Kidney glomerular epithelial cell (primary cell): ENCODE measurements at regions not wholly inside any gene's neighbourhood (a gene's known extent, or its start where the extent isn't known, plus 50 kb on each side); places are given as distances from the start of the nearest gene placed in this dataset.
A peak's percentile ranks its signal among the peaks of the same experiment; 100 is the strongest.
"Not testable (repeated sequence)": the region's sequence is repeated elsewhere in the genome, so short reads cannot be mapped to it uniquely, and the experiment has no call there.

Source experiments
- DNase-seq: peaks from one replicate; lab custom pipeline; 2025; lab: John Stamatoyannopoulos, UW

GRCh38 chr11:24386546-24387397 lies 110.1 kb upstream of the LUZP2 start:
- peak; percentile 30 for DNase-seq

GRCh38 chr11:24389575-24389974 lies 107.3 kb upstream of the LUZP2 start:
- no peak for DNase-seq

- DNase-seq: no peak
These were observed 106.8 kb upstream of the LUZP2 start for GRCh38 chr11:24390016-24390415.

GRCh38 chr11:24390762-24391161 lies 106.1 kb upstream of the LUZP2 start:
- no peak for DNase-seq

DNA sequence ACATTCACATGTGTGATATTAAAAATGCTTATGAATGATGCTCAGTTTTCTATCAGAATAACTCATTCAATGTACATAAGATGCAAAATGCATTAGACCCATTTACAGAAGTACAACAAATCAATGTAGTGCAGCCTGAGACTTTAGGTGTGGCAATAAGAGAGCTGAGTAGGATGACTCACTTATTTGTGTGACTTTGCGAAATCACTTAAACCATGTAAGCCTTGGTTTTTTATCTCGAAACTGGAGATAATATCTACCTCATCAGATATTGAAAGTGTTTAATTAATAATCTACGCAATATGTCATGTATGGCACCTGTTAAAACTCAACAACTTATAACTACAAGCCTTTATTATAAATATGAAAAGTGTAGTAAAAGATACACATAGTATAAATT lies 105.7 kb upstream of the LUZP2 start:
- no peak for DNase-seq

- no peak for DNase-seq
These were observed 96.7 kb upstream of the LUZP2 start for GRCh38 chr11:24400059-24400665.

GRCh38 chr11:24406389-24406788 lies 90.5 kb upstream of the LUZP2 start:
- no peak for DNase-seq

GRCh38 chr11:24406980-24407379 lies 89.9 kb upstream of the LUZP2 start:
- no peak for DNase-seq

DNA sequence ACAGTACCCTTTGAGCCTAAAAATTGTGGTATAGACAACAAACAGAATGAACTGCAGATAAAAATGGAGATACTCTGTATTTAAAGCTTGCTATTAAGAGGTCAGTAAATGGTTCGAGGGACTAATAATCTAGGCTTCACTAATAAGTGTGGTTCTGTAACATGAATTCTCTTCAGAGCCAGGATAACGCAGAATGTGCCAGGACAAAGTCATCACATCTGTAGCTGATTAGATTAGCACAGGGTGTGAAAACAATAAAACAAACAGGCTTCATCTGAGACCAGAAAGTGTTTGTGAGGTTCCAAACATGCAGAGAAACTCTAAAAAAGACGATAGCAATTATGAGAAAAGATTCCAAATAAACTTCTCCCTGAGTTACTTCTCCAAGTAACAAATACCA lies 89.1 kb upstream of the LUZP2 start:
- DNase-seq: no peak

DNA sequence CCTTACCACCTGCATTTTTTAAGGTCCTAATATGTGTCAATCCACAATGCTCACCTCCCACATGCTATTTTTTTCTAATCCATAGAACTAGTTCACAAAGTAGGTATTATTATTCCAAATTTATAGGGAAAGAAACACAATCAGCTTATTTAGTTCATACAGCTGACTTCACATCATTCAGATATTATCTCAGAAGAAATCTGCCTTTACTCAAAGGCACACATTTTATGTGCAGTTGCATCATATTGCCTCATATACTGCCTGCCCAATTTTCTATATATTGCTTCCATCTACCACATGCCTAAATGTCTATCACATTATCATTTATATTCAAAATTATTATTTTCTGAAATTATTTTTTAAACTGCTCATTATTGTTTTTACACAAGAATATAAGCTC lies 88.7 kb upstream of the LUZP2 start:
- DNase-seq: no peak

DNA sequence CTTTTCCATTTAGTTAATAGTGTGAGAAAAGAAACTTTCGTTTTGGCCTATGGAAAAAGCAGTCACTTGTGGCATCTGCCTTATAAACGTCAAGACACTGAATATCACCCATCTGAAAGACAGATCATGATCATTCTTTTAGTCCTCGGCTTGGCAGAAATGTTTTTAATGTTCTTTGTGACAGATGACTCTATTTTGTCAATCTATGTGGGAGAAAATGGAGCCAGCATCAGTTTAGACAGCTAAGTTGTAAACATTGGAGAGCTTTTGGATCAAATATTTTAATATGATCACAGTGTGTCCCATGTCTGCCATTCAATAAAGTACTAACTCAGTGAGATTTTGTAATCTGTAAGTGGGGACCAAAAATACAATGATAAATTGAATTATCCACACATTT lies 85.1 kb upstream of the LUZP2 start:
- DNase-seq: no peak

DNA sequence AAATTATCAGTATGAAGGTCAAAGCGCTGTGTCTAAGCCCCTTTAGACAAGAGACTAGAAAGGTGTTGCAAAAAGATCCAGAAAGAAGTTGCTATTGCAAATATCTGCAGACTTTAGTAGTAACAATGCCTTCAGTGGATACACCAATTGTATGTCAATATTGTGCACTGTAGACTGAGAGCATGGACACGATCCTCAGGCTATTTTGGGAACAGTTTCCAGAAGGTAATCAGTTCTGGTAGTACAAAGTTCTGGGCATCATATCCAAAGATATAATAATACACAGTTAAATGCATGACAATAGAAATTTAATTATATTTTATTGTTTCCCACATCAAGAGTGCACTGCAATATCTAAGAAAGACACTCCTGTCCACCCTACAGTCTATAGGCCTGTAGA lies 84.1 kb upstream of the LUZP2 start:
- DNase-seq: no peak

GRCh38 chr11:24413391-24413790 lies 83.5 kb upstream of the LUZP2 start:
- DNase-seq: no peak

- not testable (repeated sequence) for DNase-seq
These were observed 80.8 kb upstream of the LUZP2 start for GRCh38 chr11:24415955-24416636.

- DNase-seq: no peak
These were observed 75.1 kb upstream of the LUZP2 start for GRCh38 chr11:24421766-24422165.

DNA sequence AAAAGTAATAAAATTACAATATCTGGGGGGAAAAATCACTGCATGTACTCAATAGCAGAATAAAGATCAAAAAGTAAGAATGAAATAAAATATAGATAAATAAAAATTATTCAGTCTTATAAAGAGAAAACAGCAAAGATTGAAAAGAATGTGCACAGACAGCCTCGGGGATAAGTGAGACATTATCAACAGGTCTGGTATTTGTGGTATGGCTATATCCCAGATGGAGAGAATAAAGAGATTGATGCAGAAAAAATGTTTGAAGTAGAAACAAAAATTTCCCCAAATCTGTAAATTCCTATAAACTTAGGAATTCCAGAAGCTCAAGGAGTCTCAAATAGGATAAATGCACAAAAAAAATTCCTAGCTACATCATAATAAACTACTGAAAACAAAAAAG lies 74.5 kb upstream of the LUZP2 start:
- DNase-seq: no peak

DNA sequence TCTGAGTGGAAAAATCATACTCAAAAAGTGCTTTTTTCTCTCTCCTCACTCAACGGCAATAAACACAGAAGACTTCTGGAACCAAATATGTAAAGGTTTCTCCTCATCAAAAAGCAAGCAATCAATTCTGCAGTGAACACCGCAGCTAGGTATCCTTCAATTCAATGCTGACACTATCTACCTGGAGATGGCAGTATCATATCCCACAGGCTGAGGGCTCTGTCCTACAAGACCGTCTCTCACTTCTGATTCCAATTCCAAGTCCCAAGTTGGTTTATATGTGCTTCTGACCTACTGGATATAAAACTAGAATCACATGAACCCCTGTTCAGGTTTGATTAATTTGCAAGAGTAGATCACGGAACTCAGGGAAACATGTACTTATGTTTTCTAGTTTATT lies 59.7 kb upstream of the LUZP2 start:
- DNase-seq: no peak
